ENCODE measurements at regions not wholly inside any gene's neighbourhood (a gene's known extent, or its start where the extent isn't known, plus 50 kb on each side); places are given as distances from the start of the nearest gene placed in this dataset.

GRCh38 chr12:83527810-83528209, 841.1 kb downstream of the TMTC2 start:
- H3K9me3 ChIP-seq (replicated peaks in 1 of 3): peaks cover 0 to under 1% (median 0%) of the 10 kb centered on the region in 3 donors
- H3K36me3 ChIP-seq (replicated peaks in 1 of 2): no peaks in the 10 kb centered on the region
- no peak overlapping the region for H3K4me3 ChIP-seq
- TF ChIP-seq POLR2A (IDR thresholded peaks at IDR 0.05) (no peak), CTCF (IDR thresholded peaks at IDR 0.05) (no peak)
- intact Hi-C loops (cut with DNase I): no loop called here
- WGBS, 4 donors: 37 to 72% (median 65%) methylated on average over 1 of the region's 1 CpG
- H3K4me1 ChIP-seq (replicated peaks in 1 of 2): no peaks in the 10 kb centered on the region
- no peaks in the 10 kb centered on the region for H3K27me3 ChIP-seq
- no peak for DNase-seq
- H3K27ac ChIP-seq: no peak overlapping the region

- Histone ChIP-seq H3K9me3 (replicated peaks in 1 of 3) (no peaks in the 10 kb centered on the region), H3K36me3 (replicated peaks in 1 of 2) (no peaks in the 10 kb centered on the region), H3K27ac (no peak overlapping the region), H3K4me3 (no peak overlapping the region), H3K27me3 (no peaks in the 10 kb centered on the region), H3K4me1 (replicated peaks in 1 of 2) (no peaks in the 10 kb centered on the region)
- no peak for DNase-seq
- WGBS, 4 donors: 87 to 93% (median 89%) methylated on average over 3 of the region's 3 CpGs
- no peak for TF ChIP-seq POLR2A (IDR thresholded peaks at IDR 0.05)
- no peak for TF ChIP-seq CTCF (IDR thresholded peaks at IDR 0.05)
- intact Hi-C loops (cut with DNase I): no loop called here
Observed at GRCh38 chr12:83515306-83516026, 828.8 kb downstream of the TMTC2 start.

- H3K36me3 ChIP-seq (replicated peaks in 1 of 2): no peaks in the 10 kb centered on the region
- no peaks in the 10 kb centered on the region for H3K27me3 ChIP-seq
- no peak overlapping the region for H3K27ac ChIP-seq
- intact Hi-C loops (cut with DNase I): no loop called here
- 82 to 95% (median 88%) methylated on average over 1 of the region's 1 CpG for WGBS, 4 donors
- TF ChIP-seq CTCF (IDR thresholded peaks at IDR 0.05) (no peak), POLR2A (IDR thresholded peaks at IDR 0.05) (no peak)
- H3K4me1 ChIP-seq (replicated peaks in 1 of 2): no peaks in the 10 kb centered on the region
- H3K9me3 ChIP-seq (replicated peaks in 1 of 3): no peaks in the 10 kb centered on the region
- no peak overlapping the region for H3K4me3 ChIP-seq
- DNase-seq: no peak
Observed at GRCh38 chr12:83514372-83514771, 827.7 kb downstream of the TMTC2 start.

GRCh38 chr12:83506841-83507240, 820.1 kb downstream of the TMTC2 start:
- intact Hi-C loops (cut with DNase I): no loop called here
- H3K4me3 ChIP-seq: no peak overlapping the region
- no peaks in the 10 kb centered on the region for H3K36me3 ChIP-seq (replicated peaks in 1 of 2)
- H3K27me3 ChIP-seq: no peaks in the 10 kb centered on the region
- H3K4me1 ChIP-seq (replicated peaks in 1 of 2): no peaks in the 10 kb centered on the region
- H3K9me3 ChIP-seq (replicated peaks in 1 of 3): no peaks in the 10 kb centered on the region
- no peak overlapping the region for H3K27ac ChIP-seq
- no peak for DNase-seq
- TF ChIP-seq POLR2A (IDR thresholded peaks at IDR 0.05) (no peak), CTCF (IDR thresholded peaks at IDR 0.05) (no peak)
- WGBS, 4 donors: 73 to 94% (median 87%) methylated on average over 2 to 5 of the region's 5 CpGs

All from adrenal gland (tissue), 9 donors.